C4-2B (cell line): ENCODE measurements at regions not wholly inside any gene's neighbourhood (a gene's known extent, or its start where the extent isn't known, plus 50 kb on each side); places are given as distances from the start of the nearest gene placed in this dataset.

Source experiments
- CTCF ChIP-seq: fragments of 450-650 bp; conservative IDR thresholded peaks from 2 replicates; pipeline ENCODE4 v1.5.1; 2017; ENCODE audit warnings: mild to moderate bottlenecking
- ZFX ChIP-seq: fragments of 450-650 bp; IDR thresholded peaks from 2 replicates; pipeline ENCODE4 v1.6.1; 2017

- TF ChIP-seq CTCF = no peak
- no peak for TF ChIP-seq ZFX
These were observed 190.6 kb downstream of the CEP135 start for GRCh38 chr4:56139241-56139827.
